Neural cell (in vitro differentiated cells): ENCODE measurements at regions not wholly inside any gene's neighbourhood (a gene's known extent, or its start where the extent isn't known, plus 50 kb on each side); places are given as distances from the start of the nearest gene placed in this dataset.

Experiments used
- EZH2 ChIP-seq: fragments of 200-600, 300-800 bp; shearing (Covaris generic), sonication (generic); IDR thresholded peaks from 2 replicates; pipeline ENCODE4 v1.6.1; 2014; ENCODE audit warnings: antibody characterized with exemption, low read length, borderline replicate concordance, mild to moderate bottlenecking; ENCODE audit not compliant: insufficient read depth, poor library complexity, severe bottlenecking
- POLR2AphosphoS5 ChIP-seq: IDR thresholded peaks from 2 replicates; pipeline ENCODE4 v1.6.1; 2012
- TF ChIP-seq, protein P1 (sequence below): fragments of 450-650 bp; IDR thresholded peaks from 2 replicates; pipeline ENCODE4 v1.5.1; 2014; ENCODE audit warnings: antibody characterized with exemption, mild to moderate bottlenecking, moderate library complexity; ENCODE audit not compliant: poor library complexity, severe bottlenecking

DNA sequence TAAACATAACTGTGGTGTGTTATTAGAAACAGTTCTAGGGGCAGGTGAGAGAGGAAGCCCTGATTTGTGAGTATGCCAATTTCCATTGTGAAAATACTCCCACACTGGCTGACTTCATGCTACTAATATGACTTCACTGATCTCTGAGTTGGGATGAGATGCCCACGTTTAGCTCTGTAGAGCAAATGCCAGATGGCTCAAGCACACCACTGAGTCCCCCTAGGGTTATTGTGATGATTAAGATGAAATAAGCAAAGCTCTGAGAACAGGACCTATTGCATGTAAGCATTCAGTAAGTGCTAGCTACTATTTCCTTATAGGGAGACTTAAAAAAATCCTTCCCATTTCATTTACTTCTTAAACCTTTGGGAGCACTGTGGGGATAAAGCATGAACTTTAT is 117.6 kb downstream of the CENPF start:
- TF ChIP-seq POLR2AphosphoS5 (no peak), EZH2 (no peak)
- TF ChIP-seq, protein P1, sequence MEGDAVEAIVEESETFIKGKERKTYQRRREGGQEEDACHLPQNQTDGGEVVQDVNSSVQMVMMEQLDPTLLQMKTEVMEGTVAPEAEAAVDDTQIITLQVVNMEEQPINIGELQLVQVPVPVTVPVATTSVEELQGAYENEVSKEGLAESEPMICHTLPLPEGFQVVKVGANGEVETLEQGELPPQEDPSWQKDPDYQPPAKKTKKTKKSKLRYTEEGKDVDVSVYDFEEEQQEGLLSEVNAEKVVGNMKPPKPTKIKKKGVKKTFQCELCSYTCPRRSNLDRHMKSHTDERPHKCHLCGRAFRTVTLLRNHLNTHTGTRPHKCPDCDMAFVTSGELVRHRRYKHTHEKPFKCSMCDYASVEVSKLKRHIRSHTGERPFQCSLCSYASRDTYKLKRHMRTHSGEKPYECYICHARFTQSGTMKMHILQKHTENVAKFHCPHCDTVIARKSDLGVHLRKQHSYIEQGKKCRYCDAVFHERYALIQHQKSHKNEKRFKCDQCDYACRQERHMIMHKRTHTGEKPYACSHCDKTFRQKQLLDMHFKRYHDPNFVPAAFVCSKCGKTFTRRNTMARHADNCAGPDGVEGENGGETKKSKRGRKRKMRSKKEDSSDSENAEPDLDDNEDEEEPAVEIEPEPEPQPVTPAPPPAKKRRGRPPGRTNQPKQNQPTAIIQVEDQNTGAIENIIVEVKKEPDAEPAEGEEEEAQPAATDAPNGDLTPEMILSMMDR, result no peak
